Endothelial cell of umbilical vein (primary cell): ENCODE measurements at regions not wholly inside any gene's neighbourhood (a gene's known extent, or its start where the extent isn't known, plus 50 kb on each side); places are given as distances from the start of the nearest gene placed in this dataset.

ENCODE experiments used
- BruUV-seq: library from RNA; stranded (reverse); fragments of 400-500 nt; replicated peaks from 2 replicates; lab custom pipeline; 2021; lab: Mats Ljungman, UMichigan
- CTCF ChIA-PET: fragments of 300-600, 350-600 bp; sonication (Branson Sonifier 250); formaldehyde crosslinking; loops from one replicate; lab custom pipeline; 2021; ENCODE audit warnings: antibody characterized with exemption, inconsistent platforms; lab: Charles Lee
- POLR2A ChIA-PET: fragments of 300-600, 350-600 bp; sonication (Branson Sonifier 250); formaldehyde crosslinking; loops from one replicate; lab custom pipeline; 2021; ENCODE audit warnings: antibody characterized with exemption, inconsistent platforms; lab: Charles Lee
- DNase-seq: peaks from one replicate; pipeline ENCODE4 v3.0.0-alpha.2; 2011; ENCODE audit warnings: low read depth, low spot score
- FAIRE-seq: peaks from 2 replicates; lab custom pipeline; 2011; peaks lifted over from hg19 to GRCh38; lab: Jason Lieb, UNC
- H2AFZ ChIP-seq: 2 replicates; pipeline ENCODE4 v1.6.0; 2012; ENCODE audit warnings: low read depth, low read length, control low read depth, inconsistent platforms
- H3K27ac ChIP-seq: 2 replicates; pipeline ENCODE4 v1.5.1; 2011; ENCODE audit warnings: low read depth, mild to moderate bottlenecking, control low read depth, low read length, moderate library complexity; ENCODE audit not compliant: insufficient read depth
- H3K27me3 ChIP-seq, 2 experiments: 2 replicates each; pipeline versions ENCODE4 v1.6.0 to v1.6.1; 2011; ENCODE audit warnings: low read length in 2 of 2, mixed read lengths in 1 of 2; ENCODE audit not compliant: control insufficient read depth in 2 of 2, insufficient read depth in 2 of 2
- H3K36me3 ChIP-seq, 2 experiments: 2 replicates in 1 of 2; 3 replicates in 1 of 2; pipeline ENCODE4 v1.5.1; 2011; ENCODE audit warnings: low read length in 2 of 2, mild to moderate bottlenecking in 1 of 2, moderate library complexity in 1 of 2; ENCODE audit not compliant: control insufficient read depth in 2 of 2, insufficient read depth in 2 of 2; ENCODE audit errors: extremely low read depth in 1 of 2
- H3K4me1 ChIP-seq: 3 replicates; pipeline ENCODE4 v1.5.1; 2011; ENCODE audit warnings: mild to moderate bottlenecking, low read length; ENCODE audit not compliant: control insufficient read depth, insufficient read depth; ENCODE audit errors: extremely low read depth
- H3K4me2 ChIP-seq: 2 replicates; pipeline ENCODE4 v1.6.1; 2011; ENCODE audit warnings: low read length, control low read depth, mixed read lengths; ENCODE audit not compliant: insufficient read depth
- H3K4me3 ChIP-seq, 3 experiments: fragments of 200-600 bp in 1 of 3; sonication (generic), shearing (Covaris generic) in 1 of 3; replicated peaks in 1 of 3; 2 replicates each; pipeline ENCODE4 v1.5.1; 2011 to 2016; ENCODE audit warnings: control low read depth in 3 of 3, low read length in 3 of 3, mild to moderate bottlenecking in 2 of 3, inconsistent platforms in 1 of 3, low read depth in 1 of 3, moderate library complexity in 1 of 3; ENCODE audit not compliant: insufficient read depth in 1 of 3
- H3K79me2 ChIP-seq: 2 replicates; pipeline ENCODE4 v1.6.0; 2012; ENCODE audit warnings: low read length, inconsistent platforms; ENCODE audit not compliant: control insufficient read depth, insufficient read depth
- H3K9ac ChIP-seq: replicated peaks from 2 replicates; pipeline ENCODE3; 2011; ENCODE audit warnings: low read length, control low read depth; ENCODE audit not compliant: insufficient read depth; ENCODE audit errors: extremely low read depth
- H3K9me1 ChIP-seq: replicated peaks from 3 replicates; pipeline ENCODE4 v1.6.0; 2011; ENCODE audit warnings: mild to moderate bottlenecking, low read length; ENCODE audit not compliant: control insufficient read depth, insufficient read depth; ENCODE audit errors: extremely low read depth
- H3K9me3 ChIP-seq: replicated peaks from 2 replicates; pipeline ENCODE4 v1.5.1; 2012; ENCODE audit warnings: low read length, inconsistent platforms; ENCODE audit not compliant: control insufficient read depth, insufficient read depth
- H4K20me1 ChIP-seq: replicated peaks from 2 replicates; pipeline ENCODE3; 2011; ENCODE audit warnings: mild to moderate bottlenecking, low read length; ENCODE audit not compliant: control insufficient read depth, insufficient read depth; ENCODE audit errors: extremely low read depth
- CTCF ChIP-seq, 2 donors: IDR thresholded peaks; 1 replicate in 1 of 2; 2 replicates in 1 of 2; pipeline ENCODE4 v1.5.1; 2011; ENCODE audit warnings: low read length in 2 of 2, mild to moderate bottlenecking in 2 of 2, moderate library complexity in 2 of 2, control low read depth in 1 of 2, inconsistent platforms in 1 of 2, low read depth in 1 of 2; ENCODE audit not compliant: insufficient read depth in 1 of 2; ENCODE audit errors: extremely low read depth in 1 of 2
- EZH2 ChIP-seq: IDR thresholded peaks from 2 replicates; pipeline ENCODE4 v1.6.1; 2012; ENCODE audit warnings: borderline replicate concordance, low read depth, mild to moderate bottlenecking, moderate library complexity, low read length, inconsistent platforms; ENCODE audit not compliant: severe bottlenecking
- FOS ChIP-seq: IDR thresholded peaks from 2 replicates; pipeline ENCODE4 v1.6.1; 2011; ENCODE audit warnings: mild to moderate bottlenecking, low read length, moderate library complexity, borderline replicate concordance; ENCODE audit not compliant: insufficient read depth
- GATA2 ChIP-seq: IDR thresholded peaks from 2 replicates; pipeline ENCODE4 v1.7.0; 2011; ENCODE audit warnings: low read depth, mild to moderate bottlenecking, moderate library complexity, mixed read lengths, low read length; ENCODE audit not compliant: insufficient read length, insufficient read depth
- JUN ChIP-seq: IDR thresholded peaks from 2 replicates; pipeline ENCODE4 v1.6.1; 2011; ENCODE audit warnings: borderline replicate concordance, low read depth; ENCODE audit not compliant: insufficient read length, insufficient read depth
- MAX ChIP-seq: IDR thresholded peaks from 2 replicates; pipeline ENCODE4 v1.6.1; 2011; ENCODE audit not compliant: insufficient read depth, insufficient read length
- MYC ChIP-seq: IDR thresholded peaks from one replicate; pipeline ENCODE4 v1.6.1; 2011; ENCODE audit warnings: mild to moderate bottlenecking, low read depth, low read length
- POLR2A ChIP-seq: IDR thresholded peaks from 2 replicates; pipeline ENCODE4 v1.6.1; 2012; ENCODE audit warnings: low read depth, mild to moderate bottlenecking, control low read depth, low read length
- POLR2AphosphoS5 ChIP-seq: IDR thresholded peaks from 2 replicates; pipeline ENCODE4 v1.6.1; 2012; ENCODE audit warnings: low read depth, mild to moderate bottlenecking, control low read depth, low read length, moderate library complexity; ENCODE audit not compliant: insufficient read depth
- dilution Hi-C: fragments of 300-500 bp; cut with MboI; formaldehyde crosslinking; loops from one replicate; pipeline ENCODE4 v1.15.0; 2019; ENCODE audit warnings: low sequenced_read_pairs; ENCODE audit not compliant: extremely low pct_ligation_motif_present
- intact Hi-C: fragments of 100-400 bp; cut with micrococcal nuclease; formaldehyde crosslinking; loops from one replicate; pipeline ENCODE4 v1.10.0; 2022

- intact Hi-C loops (no loop called here), dilution Hi-C loops (no loop called here)
- Histone ChIP-seq H3K4me3 (no peak overlapping the region), H3K4me2 (no peak overlapping the region), H3K27ac (no peak overlapping the region), H3K36me3 (no peaks in the 10 kb centered on the region), H3K9ac (no peak overlapping the region), H3K4me1 (no peaks in the 10 kb centered on the region), H4K20me1 (no peaks in the 10 kb centered on the region), H3K27me3 (peaks cover 8 to 27% of the 10 kb centered on the region in 2 experiments), H2AFZ (no peak overlapping the region), H3K9me3 (no peaks in the 10 kb centered on the region), H3K9me1 (no peaks in the 10 kb centered on the region), H3K79me2 (no peaks in the 10 kb centered on the region)
- ChIA-PET CTCF (interaction anchor here (1.2 kb wide), 1 partner anchor 11 kb away, joined by 3 read pairs; no protein-coding TSS in a partner anchor), POLR2A (no interaction called here)
- TF ChIP-seq FOS (no peak), JUN (no peak), CTCF (IDR thresholded peaks at IDR 0.05; ENCODE audit: extremely low read depth in 1 of 2, insufficient read depth in 1 of 2, low read depth in 1 of 2, low read length in 2 of 2) (no peak), MAX (no peak), MYC (no peak), GATA2 (no peak), EZH2 (no peak), POLR2AphosphoS5 (no peak), POLR2A (no peak)
- no TSS peak for BruUV-seq
- no peak for DNase-seq
- no peak for FAIRE-seq
These were observed 108.6 kb downstream of the LACC1 start for GRCh38 chr13:43988302-43988701.
